ENCODE measurements at regions not wholly inside any gene's neighbourhood (a gene's known extent, or its start where the extent isn't known, plus 50 kb on each side); places are given as distances from the start of the nearest gene placed in this dataset.

DNA sequence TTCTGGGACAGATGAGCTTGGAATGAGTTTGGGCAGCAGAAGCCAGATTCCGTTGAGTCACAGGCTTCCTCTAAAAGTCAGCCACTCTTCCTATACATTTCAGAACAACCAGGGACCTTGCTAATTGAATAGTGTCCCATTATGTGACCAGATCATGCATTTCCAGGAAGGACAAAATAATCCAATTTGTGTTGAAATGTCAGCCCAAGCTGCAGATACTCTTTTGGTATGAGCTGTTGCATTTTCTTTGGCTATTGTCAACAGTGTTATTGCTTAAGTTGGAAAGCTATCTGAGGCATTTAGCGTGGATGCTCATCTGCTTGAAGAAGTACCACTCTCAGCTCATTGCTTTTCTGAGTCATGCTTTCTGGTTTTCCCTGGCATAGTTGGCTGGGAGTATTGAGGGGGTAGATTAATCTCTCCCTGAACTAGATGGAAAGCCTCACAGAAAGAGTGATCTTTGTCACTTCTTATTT, 223.7 kb upstream of the HABP2 start:
- DNase-seq: no peak

DNA sequence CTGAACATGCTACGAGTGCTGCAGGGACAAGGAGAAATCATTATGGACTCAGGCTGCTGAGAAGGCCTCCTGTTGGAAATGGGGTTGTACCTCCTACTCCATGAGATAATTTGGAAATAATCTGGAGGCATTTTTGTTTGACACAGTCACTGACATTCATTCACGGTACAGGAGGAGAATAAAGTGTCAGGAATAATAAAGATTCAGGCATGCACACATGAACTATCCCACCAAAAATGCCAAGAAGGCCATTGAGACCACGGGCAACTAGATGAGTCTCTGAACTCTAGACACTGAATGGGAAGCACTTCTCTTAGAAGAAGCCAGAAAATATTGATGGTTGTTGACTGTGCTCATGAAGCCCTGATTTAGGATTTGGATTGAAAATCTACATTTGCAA, 220.9 kb upstream of the HABP2 start:
- DNase-seq: no peak

DNA sequence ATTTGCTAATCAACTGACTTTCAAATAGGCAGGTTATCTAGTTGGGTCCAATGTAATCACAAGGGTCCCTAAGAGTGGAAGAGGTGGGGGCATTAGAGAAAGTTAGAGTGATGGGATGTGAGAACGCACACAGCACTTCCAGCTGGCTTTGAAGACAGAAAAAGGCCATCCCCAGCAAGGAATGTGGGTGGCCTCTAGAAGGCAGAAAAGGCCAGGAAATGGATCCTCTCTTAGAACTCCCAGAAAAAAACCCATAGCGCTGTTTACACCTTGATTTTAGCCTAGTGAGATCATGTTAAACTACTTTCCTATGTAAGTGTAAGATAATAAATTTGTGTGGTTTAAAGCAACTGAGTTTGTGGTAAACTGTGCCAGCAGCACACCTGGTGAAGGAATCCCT, 219.5 kb upstream of the HABP2 start:
- no peak for DNase-seq

DNA sequence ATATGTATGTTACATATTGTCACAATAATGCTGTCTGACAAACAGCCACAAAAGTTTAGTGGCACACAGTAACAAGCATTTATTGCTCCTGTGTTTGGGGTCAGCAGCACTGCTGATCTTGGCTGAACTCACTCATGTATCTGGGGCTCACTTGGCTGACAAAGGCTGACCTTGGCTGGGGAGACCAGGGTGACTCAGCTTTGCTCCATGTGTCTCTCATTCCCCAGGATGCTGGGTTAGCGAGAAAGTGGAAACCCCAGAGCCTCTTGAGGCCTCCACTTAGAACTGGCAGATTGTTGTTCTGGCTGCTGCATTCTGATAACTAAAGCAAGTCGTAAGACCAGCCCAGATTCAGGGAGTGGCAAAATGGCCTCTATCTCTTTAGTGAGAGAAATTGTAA, 217.3 kb upstream of the HABP2 start:
- no peak for DNase-seq

DNA sequence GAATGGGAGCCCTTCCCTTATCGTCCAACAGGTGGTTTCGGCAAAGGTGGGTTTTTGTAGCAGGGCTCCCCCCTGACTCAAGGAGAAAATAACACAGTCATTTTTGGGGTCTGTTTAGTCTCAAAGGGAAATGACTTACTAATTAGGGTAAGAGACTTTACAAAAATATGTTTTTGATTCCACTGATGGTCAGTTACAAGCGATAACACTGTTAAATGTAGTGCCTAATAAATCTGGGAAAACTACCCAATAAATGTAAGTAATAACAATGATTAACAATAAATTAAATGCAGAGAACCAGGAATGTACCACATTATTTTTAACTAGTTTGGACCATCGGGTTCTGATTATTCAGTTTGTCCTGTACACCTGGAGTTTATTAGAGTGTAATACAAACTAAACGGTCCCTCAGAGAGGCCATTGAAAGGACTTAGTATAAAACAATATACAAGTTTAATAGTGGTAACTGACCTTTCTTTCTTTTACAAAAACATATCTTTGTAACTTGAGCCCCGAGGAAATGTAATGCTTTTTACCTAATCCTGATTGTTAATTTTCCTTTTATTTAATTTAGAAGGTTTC, 216.2 kb upstream of the HABP2 start:
- DNase-seq: no peak

DNA sequence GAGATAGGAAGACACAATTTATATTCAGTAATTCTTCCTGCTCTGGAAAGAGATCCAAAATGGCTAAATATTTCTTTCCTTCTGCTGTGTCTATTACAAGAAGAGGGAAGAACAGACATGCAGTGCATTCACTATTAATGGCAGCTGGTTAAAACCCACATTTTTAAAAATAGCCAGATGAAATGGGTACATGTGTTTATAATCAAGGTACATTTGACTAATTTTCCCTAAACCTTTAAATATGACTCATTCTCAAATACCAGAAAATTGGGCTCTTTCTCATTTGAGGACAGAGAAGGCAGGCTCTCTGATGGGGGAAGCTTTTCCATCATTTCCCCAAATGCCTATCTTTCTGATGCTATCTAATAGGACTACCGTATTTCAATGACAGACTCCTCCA, 215.7 kb upstream of the HABP2 start:
- no peak for DNase-seq

DNA sequence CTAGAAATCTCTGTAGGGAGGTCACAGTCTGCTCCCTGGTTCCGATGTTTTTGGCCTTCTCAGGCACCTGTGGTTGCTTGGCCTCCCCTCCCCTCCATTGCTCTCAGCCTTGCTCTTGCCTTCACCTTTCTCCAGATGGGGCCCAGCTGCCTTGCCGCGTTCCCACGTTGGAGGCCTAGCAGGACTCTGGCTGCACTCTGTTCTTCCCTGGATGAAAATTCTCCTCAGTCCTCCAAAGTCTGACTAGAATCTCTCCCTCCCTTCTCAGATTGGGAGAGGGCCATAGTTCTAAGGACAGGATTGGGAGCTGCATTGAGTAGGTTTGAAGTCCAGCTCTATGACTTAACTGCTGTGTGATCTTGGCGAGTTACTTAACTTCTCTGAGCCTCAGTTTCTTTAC, 213.7 kb upstream of the HABP2 start:
- no peak for DNase-seq

DNA sequence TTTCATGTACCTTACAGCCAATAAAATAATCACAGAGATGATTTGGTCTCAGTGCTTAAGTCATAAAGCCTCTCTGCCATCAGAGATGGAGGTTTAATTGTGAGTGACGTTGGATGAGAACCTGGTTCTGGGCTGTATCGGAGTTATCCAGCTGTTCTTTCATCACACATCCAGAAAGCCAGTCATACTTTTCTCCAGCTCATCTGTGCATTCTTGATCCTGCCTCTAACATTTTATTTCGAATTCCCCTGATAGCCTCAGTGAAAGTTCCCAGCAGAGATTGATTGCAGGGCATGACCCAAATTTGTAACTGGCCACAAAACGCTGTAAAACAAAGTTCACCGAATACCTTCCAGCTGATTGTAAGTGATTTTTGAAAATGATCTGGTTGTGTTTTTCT, 212.6 kb upstream of the HABP2 start:
- no peak for DNase-seq

DNA sequence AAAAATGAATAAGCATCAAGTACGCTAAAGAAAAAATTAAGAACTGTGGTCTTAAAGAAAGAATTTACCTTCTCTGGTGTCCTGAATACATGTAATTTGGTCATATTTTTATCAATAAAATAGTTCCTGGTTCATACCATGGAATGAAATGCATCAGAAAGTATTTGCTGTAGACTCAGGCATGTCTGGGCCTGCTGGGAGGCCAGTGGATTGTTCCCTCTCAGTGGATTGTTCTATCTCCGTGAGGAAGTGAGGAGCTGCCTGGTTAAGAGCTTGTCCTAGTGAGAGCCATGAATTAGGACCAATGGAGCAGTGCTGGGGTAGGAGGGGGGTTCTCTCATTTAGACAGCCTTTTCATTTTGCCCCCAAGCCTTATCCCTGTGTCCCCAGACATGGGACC, 211.7 kb upstream of the HABP2 start:
- no peak for DNase-seq

DNA sequence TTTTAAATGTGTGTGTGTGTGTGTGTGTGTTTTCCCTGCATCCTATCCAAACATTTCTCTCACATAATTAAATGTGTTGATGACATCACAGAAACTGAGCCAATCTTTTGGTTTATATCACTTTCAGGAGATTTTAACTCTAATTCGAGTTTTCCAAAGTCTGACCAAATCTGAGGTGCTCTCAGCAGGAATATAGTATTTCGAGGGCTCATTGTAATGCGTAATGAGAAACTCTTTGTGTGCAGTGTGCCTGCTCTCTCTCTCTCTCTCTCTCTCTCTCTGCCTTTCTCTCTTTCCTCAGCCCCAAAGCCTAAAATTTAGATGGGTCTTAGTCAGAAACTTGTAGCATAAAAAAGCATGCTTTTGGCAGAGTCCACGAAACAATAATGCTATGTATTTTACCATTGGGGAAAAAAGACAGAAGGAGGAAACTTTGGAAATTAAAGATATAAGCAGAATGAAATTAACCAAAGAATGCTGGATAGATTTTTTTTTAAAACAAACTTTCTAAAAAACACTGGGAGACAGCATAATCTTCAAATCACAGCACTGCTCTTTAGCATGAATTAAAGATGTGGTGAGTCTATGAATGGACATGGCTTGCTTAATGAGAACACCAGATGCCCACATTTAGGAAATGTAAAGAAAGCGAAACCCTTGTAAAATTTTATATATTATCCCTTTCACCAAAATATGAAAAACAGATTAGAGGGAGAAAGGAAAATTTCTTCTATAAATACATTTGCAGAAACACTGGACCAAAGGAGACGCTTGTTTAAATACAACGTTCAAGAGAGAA, 206.8 kb upstream of the HABP2 start:
- no peak for DNase-seq

DNA sequence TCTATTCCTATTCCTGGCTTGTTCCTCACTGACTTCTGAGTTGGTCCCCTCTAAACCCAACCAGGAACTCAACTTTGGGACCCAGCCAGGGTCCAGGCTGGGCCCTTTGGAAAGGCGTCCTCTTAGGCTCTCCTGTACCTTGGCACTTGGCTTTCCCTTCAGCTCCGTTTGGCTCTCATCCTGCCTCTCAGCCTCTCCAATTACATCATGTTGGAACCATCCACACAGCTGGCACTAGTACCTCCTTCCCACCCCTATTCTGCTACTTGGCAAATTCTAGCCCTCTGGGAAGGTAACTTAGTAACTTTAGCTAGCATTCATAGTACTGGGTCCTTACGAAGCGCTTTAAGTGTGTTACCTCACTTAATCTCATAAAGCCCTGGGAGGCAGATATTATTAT, 205.3 kb upstream of the HABP2 start:
- no peak for DNase-seq

DNA sequence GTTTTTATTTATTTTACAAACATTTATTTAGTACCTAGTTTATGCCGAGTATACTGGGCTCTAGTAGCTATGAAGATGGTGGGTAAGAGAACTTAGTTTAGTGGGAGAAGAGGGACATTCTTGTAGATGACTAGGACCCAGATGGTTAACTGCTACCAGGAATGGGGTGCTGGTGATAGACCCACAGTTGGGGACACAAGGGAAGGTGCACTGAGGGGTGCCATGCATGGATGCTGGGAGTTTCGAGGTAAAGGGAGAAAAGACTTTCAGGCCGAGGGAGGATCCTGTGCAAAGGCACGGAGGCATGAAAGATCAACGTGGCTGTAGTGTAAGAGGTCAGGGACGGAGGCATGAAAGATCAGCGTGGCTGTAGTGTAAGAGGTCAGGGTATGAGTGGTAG, 204.2 kb upstream of the HABP2 start:
- no peak for DNase-seq

DNA sequence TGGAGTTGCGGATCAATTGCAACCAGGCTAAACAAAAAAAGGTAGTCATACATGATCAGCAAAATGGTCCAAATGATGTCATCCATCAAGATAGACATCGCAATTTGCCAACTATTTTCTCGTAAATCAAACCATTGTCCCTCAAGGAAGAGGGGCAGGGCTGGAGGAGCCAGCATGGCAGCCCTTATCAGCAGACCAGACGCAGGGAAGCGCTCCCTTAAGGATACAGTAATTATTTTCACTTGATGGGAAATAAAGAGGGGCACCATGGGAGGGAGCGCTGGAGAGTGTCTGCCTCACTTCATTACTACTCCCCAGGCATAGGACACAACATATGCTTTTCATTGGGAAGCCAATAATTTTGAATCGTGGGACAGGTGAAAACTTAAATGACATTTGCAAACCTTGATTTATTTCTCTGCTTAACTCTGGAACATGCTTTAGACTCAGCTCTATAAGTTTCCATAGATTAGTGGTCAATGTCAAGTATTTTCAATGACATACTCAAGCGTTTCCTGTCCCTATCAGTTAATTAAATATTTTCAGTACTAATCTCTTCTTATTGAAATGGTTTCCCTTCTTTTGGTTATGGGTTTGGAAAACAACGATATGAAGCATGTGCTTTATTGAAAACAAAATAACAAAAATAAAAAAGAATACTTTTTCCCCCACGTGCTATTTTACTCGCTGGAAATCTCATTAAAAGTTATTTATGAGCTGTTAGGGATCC, 202.4 kb upstream of the HABP2 start:
- no peak for DNase-seq

DNA sequence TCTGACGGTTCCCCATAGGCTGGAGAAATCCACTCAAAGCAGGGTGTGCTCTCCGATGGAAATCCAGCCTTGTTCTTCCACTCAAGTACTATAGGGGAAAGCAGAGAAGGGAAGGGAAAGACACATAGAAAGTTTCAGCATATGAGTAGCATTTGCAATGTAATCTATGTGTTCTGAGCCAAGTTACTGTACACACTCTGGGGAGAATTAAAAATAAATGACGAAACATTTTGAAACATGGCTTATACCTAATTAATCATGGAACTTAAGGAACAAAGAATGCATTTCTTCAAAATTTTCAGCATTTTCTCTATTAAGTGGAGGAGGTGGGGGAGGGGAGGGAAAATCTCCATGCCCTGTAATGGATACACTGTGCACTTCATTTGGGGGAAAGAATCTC, 198.1 kb upstream of the HABP2 start:
- DNase-seq: no peak

DNA sequence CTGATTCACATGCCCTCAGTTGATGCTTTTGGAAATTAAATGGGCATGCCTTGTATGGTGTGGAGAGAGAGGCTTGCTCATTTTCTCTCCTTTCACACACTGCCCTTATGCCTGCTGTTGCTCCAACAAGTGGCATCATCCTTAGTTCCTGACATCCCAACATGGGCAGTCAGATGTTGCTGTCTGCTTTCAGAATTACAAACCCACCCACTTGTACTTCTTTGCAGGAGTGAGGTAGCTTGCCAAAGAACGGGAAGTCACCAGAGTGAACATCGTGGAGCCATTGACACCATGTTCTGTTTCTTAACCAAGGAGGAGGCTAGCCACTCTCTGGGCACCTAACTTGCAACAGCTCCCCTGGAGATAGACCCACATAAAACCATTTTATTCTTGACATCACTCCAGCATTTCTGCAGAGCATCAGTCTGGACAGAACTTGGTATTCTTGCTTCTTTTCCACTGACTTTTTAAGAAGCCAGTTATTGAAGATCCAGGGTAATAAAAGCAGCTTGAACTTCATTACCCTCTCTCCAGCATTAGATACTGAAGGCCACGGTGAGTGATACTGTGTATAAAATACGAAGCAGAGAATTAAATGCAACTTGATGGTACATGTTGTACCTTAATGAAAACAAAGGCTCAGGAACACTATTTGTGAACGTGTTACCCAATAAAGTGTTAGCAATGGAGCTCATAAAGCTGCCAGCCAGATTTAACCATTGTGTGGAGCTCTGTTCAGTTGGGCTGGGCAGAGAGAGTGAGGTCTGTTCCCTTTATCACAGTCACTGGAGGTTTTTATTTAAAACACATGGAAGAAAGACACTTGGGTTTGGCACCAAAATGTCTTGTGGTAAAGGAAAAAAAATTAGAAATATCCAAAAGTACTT, 195.8 kb upstream of the HABP2 start:
- no peak for DNase-seq

DNA sequence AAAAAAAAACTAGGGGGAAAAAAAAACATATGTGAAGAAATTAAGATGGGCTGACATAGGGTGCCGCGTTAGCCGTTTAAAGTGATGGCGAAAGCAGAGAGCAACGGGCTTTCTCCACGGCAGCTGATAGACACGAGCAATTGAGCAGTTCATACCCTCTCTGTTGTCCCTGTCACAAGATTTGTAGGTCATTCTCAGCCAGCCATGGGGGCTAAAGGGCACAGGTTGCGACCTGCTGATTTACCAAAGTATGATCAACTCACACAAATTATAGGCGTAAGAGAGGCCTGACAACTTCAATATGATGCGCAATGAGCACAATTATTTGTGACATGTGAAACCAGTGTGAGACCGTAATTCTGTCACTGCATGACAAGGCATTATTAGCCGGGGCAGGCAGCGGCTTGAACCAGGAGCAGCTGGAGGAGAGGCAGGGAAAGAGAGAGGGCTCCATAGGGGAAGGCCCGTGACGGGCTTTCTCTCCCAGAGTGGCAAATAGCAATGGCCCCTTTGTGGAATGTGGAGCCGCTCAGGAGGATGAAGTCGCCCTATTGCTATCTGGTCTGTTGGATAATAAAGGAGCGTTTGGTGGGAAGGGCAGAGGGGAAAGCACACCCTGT, 195.1 kb upstream of the HABP2 start:
- no peak for DNase-seq

DNA sequence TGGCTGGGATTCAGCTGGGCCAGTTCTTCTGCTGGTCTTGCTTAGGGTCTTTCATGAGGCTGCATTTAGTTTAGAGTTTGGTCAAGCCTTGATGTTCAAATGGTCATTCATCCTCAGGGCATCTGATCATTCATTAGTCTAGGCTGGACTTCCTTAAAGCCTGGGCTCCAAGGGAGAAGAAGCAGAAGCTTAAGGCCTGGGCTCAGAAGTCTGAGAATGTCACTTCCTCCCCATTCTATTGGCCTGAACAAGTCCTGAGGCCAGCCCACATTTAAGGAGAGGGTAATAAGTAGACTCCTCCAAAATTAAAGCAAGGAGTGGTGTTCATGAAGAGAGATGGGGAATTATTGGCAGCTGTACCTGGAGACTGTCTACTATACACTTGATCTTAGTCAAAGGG, 193.2 kb upstream of the HABP2 start:
- no peak for DNase-seq

DNA sequence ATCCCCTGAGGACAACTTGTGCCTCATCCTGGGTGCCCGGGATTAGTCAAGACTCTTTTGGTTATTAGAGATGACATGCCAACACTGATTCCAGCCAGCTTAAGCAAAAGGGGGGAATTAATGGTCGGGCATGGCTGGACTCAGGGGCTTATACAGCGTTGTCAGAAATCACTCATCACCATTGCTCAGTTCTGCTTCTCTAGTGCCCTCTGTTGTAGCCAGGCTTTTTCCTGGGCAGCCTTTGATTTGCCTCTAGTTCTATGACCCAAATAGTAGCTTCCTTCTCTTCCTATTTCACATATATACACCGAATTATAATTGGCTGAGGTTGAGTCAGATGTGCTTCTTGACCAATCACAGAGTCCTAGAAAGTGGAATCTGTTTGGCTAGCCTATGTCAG, 192.0 kb upstream of the HABP2 start:
- no peak for DNase-seq

DNA sequence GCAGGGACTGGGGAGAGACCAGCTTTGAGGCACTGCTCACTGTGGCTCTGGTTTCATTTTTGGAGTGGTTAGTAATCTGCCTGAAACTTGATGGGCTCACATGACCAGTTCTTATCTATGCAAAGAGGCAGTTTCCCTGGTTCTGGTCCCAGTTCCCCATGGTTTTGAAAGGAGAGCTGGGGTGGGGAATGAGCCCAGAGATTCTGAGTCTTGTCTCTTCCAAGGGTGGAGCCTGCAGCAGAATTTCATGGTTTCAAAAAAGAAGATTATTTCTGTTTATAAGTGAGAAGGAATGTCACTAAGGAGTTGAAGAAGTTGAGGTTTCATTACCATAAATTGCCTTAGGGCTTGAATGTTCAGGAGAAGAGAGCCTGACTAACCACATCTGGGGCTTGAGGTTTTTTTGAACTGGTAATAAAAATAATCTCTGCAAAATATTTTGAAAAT, 190.2 kb upstream of the HABP2 start:
- no peak for DNase-seq

DNA sequence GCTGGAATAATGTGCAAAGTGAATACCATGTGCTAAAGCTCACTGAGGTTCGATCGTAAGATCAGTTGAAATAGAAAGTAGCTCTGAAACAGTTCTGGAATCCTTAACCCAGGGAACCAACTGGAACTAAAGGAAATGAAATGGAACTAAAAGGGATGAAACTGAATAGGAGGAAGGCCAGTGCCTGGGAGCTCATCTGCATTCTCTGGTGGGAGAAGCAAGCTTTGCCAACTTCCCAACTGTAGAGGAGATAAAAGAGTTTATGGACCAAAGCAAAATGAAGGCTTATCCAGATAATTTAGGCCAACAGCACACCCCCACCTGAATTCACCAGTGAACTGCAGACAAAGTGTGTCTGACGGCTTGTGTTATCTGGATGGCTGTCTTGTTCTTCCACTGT, 188.6 kb upstream of the HABP2 start:
- DNase-seq: no peak

DNA sequence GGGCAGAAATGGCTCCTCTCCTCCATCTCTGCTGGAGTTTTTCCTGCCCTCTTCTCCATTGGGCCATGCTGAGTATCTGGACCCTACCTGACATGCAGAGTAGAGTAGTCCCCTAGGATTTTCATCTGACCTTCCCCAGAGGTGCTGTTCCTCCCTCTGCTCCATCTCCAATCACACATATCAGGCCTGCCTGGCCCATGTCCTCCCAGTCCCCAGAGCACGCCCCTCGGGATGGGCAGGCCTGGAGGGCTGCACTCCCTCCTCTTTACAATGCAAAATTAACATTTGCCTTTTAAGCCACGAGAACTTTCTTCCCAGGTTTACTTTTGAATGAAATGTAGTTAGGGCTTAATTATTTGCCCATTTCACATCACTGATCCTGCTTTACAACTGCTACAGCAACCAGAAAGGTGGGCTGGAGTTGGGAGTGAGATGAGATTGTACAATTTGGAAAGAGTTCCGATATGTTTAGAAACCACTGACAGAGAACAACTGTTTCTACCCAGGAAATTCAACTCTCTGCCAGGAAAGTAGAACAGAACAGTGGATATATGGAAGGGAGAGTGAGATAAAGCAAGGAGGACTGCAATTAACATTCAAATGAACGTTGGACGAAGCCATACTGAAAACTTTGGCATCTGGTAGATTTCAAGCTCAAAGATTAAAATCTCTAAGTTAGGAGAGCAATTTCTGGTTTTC, 184.0 kb upstream of the HABP2 start:
- no peak for DNase-seq

DNA sequence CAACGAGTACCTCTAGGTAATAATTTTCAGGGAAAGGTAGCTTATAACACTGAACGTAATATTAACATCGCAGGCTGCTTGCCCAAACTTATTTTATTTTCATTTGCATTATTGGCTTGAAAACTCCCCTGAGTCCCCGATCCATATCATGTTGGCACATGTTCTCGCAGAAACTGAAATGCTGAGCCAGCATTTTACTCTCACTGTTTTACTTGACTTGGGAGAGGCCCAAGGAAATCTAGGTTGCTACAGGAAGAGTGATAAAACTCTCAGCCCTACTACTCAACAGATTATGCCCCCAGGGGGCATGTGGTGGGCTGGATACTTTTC, 183.5 kb upstream of the HABP2 start:
- no peak for DNase-seq
